ENCODE measurements at regions not wholly inside any gene's neighbourhood (a gene's known extent, or its start where the extent isn't known, plus 50 kb on each side); places are given as distances from the start of the nearest gene placed in this dataset.

- TF ChIP-seq RAD21 (IDR thresholded peaks at IDR 0.05 in 1 of 2, conservative IDR thresholded peaks at IDR 0.05 in 1 of 2; ENCODE audit: low read depth in 2 of 2, low read length in 2 of 2) (no peak), ATF3 (IDR thresholded peaks at IDR 0.05; ENCODE audit: insufficient read depth, low read depth, low read length) (no peak), TCF12 (IDR thresholded peaks at IDR 0.05; ENCODE audit: low read depth, low read length) (no peak), HDAC6 (IDR thresholded peaks at IDR 0.05; ENCODE audit: low read depth, low read length) (no peak), SIX5 (IDR thresholded peaks at IDR 0.05; ENCODE audit: low read depth, low read length) (no peak)
These were observed 97.8 kb upstream of the PALM2AKAP2 start (continued) for GRCh38 chr9:109682227-109682626.
